ENCODE measurements at regions not wholly inside any gene's neighbourhood (a gene's known extent, or its start where the extent isn't known, plus 50 kb on each side); places are given as distances from the start of the nearest gene placed in this dataset.

DNA sequence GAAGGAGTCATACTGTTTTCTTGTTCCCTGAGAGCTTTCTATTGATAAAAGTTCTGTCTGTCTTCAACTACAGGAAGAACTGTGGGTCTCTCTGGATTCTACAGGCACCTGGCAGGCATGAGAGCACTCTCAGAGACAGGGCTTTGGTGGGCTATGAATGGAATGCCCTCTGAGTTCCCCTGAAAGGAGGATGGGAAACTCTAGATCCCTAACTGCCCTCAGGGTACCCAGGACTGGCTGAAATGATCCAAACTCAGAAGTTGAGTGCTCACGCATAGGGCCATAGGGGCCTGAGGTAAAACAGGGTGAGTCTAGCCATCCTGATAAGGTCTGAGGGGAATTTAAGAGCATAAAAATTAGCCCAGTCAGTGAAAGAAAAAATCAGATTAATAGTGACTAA, 59.0 kb upstream of the SCRG1 start:
- TF ChIP-seq, protein P1, sequence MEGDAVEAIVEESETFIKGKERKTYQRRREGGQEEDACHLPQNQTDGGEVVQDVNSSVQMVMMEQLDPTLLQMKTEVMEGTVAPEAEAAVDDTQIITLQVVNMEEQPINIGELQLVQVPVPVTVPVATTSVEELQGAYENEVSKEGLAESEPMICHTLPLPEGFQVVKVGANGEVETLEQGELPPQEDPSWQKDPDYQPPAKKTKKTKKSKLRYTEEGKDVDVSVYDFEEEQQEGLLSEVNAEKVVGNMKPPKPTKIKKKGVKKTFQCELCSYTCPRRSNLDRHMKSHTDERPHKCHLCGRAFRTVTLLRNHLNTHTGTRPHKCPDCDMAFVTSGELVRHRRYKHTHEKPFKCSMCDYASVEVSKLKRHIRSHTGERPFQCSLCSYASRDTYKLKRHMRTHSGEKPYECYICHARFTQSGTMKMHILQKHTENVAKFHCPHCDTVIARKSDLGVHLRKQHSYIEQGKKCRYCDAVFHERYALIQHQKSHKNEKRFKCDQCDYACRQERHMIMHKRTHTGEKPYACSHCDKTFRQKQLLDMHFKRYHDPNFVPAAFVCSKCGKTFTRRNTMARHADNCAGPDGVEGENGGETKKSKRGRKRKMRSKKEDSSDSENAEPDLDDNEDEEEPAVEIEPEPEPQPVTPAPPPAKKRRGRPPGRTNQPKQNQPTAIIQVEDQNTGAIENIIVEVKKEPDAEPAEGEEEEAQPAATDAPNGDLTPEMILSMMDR (conservative IDR thresholded peaks at IDR 0.05), result no peak
- no peak for TF ChIP-seq EZH2 (IDR thresholded peaks at IDR 0.05; ENCODE audit: low read depth)
